ENCODE measurements at regions not wholly inside any gene's neighbourhood (a gene's known extent, or its start where the extent isn't known, plus 50 kb on each side); places are given as distances from the start of the nearest gene placed in this dataset.
A peak's percentile ranks its signal among the peaks of the same experiment; 100 is the strongest.

DNA sequence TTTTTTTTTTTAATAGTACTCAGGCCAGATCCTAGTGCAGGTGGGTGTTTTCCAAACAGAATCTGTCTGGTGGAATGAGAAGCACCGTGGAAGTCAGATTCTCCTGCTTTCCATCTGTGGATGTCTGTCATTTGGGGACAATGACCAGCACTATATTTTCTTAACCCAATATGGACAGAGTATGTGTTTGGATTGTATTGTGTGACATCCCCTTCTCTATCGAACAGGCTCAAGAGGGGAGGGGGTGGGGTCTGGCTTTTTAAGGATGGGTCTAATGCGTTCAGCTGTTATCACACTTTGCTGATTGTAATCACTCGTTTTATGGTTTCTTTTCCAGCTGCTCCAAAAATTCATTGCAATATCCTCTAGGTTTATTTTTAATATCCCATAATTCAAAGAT lies 197.5 kb upstream of the CEP162 start:
- Histone ChIP-seq H3K27me3 (ENCODE audit: control insufficient read depth in 2 of 2, insufficient read depth in 2 of 2, low read length in 2 of 2) (no peaks in the 10 kb centered on the region), H3K36me3 (ENCODE audit: control insufficient read depth in 2 of 2, extremely low read depth in 1 of 2, insufficient read depth in 2 of 2, low read length in 2 of 2) (no peaks in the 10 kb centered on the region), H3K9me3 (replicated peaks; ENCODE audit: control insufficient read depth, insufficient read depth, low read length) (no peaks in the 10 kb centered on the region), H3K9me1 (replicated peaks; ENCODE audit: control insufficient read depth, extremely low read depth, insufficient read depth, low read length) (no peaks in the 10 kb centered on the region), H4K20me1 (replicated peaks; ENCODE audit: control insufficient read depth, extremely low read depth, insufficient read depth, low read length) (no peaks in the 10 kb centered on the region), H3K4me1 (ENCODE audit: control insufficient read depth, extremely low read depth, insufficient read depth, low read length) (no peaks in the 10 kb centered on the region), H3K27ac (ENCODE audit: insufficient read depth, low read depth, low read length) (no peak overlapping the region), H3K4me2 (ENCODE audit: insufficient read depth, low read length) (no peak overlapping the region), H3K9ac (replicated peaks; ENCODE audit: extremely low read depth, insufficient read depth, low read length) (no peak overlapping the region), H3K4me3 (replicated peaks in 1 of 3; ENCODE audit: insufficient read depth in 1 of 3, low read depth in 1 of 3, low read length in 3 of 3) (no peak overlapping the region), H3K79me2 (ENCODE audit: control insufficient read depth, insufficient read depth, low read length) (no peaks in the 10 kb centered on the region), H2AFZ (ENCODE audit: low read depth, low read length) (no peak overlapping the region)
- TF ChIP-seq MYC (IDR thresholded peaks at IDR 0.05; ENCODE audit: low read depth, low read length) (no peak), FOS (IDR thresholded peaks at IDR 0.05; ENCODE audit: borderline replicate concordance, insufficient read depth, low read length) (no peak), POLR2A (IDR thresholded peaks at IDR 0.05; ENCODE audit: low read depth, low read length) (no peak), POLR2AphosphoS5 (IDR thresholded peaks at IDR 0.05; ENCODE audit: insufficient read depth, low read depth, low read length) (no peak)
- ChIA-PET POLR2A (no interaction called here), CTCF (interaction anchor here (1.8 to 3.7 kb wide), 2 partner anchors 42 to 349 kb away, joined by 8 to 170 read pairs; no protein-coding TSS in a partner anchor)
- no TSS peak for BruUV-seq (replicated peaks)
- DNase-seq (ENCODE audit: low read depth, low spot score): no peak
- dilution Hi-C loops (cut with MboI; ENCODE audit: extremely low pct_ligation_motif_present, low sequenced_read_pairs) (no loop called here), intact Hi-C loops (cut with micrococcal nuclease) (loop anchor here (5.0 kb wide), 1 partner anchor 472 kb away; no protein-coding TSS in a partner anchor)
- FAIRE-seq: no peak

DNA sequence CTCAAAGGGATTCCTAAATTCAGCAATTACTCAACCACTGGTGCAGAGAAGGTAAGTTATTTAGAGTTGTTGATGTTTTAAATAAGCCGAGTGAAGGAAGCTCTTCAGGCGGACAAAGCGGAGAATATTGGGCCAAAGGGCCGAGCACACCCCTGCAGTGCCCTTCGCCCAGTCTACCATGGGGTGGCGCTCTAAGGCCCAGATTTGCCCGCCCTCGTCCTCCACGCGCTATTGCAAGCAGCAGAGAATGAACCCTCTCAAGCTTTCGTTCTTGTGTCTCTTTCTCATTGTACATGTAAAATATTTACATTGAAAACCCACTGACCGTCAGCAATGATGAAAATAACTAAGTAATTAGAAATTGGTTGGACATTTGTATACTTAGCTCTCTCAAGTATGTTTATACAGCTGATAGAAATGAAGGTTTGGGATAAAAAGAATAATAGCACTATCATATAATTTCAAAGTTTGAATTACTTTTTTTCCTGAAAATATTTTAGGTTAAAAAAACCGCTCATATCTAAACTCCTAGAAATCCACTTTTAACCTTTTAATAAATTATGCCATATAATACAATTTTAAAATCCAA lies 195.0 kb upstream of the CEP162 start:
- no peaks in the 10 kb centered on the region for H3K27me3 ChIP-seq (ENCODE audit: control insufficient read depth in 2 of 2, insufficient read depth in 2 of 2, low read length in 2 of 2)
- H3K4me2 ChIP-seq (ENCODE audit: insufficient read depth, low read length): peak overlapping the region; percentile 49
- ChIA-PET POLR2A (no interaction called here), CTCF (interaction anchor here (0.6 to 3.7 kb wide), 77 partner anchors 9 to 902 kb away, joined by 3 to 170 read pairs (median 4); partner anchors contain the start of gene TBX18)
- TF ChIP-seq POLR2A (IDR thresholded peaks at IDR 0.05; ENCODE audit: low read depth, low read length): no peak
- TF ChIP-seq, protein P1, sequence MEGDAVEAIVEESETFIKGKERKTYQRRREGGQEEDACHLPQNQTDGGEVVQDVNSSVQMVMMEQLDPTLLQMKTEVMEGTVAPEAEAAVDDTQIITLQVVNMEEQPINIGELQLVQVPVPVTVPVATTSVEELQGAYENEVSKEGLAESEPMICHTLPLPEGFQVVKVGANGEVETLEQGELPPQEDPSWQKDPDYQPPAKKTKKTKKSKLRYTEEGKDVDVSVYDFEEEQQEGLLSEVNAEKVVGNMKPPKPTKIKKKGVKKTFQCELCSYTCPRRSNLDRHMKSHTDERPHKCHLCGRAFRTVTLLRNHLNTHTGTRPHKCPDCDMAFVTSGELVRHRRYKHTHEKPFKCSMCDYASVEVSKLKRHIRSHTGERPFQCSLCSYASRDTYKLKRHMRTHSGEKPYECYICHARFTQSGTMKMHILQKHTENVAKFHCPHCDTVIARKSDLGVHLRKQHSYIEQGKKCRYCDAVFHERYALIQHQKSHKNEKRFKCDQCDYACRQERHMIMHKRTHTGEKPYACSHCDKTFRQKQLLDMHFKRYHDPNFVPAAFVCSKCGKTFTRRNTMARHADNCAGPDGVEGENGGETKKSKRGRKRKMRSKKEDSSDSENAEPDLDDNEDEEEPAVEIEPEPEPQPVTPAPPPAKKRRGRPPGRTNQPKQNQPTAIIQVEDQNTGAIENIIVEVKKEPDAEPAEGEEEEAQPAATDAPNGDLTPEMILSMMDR (IDR thresholded peaks at IDR 0.05; ENCODE audit: extremely low read depth in 1 of 2, insufficient read depth in 1 of 2, low read depth in 1 of 2, low read length in 2 of 2): peak; percentile 93 to 95
- intact Hi-C loops (cut with micrococcal nuclease) (loop anchor here (1.0 to 5.0 kb wide), 7 partner anchors 341 to 705 kb away; no protein-coding TSS in a partner anchor), dilution Hi-C loops (cut with MboI; ENCODE audit: extremely low pct_ligation_motif_present, low sequenced_read_pairs) (no loop called here)
- H3K27ac ChIP-seq (ENCODE audit: insufficient read depth, low read depth, low read length): no peak overlapping the region
- H3K79me2 ChIP-seq (ENCODE audit: control insufficient read depth, insufficient read depth, low read length): no peaks in the 10 kb centered on the region
- no peaks in the 10 kb centered on the region for H4K20me1 ChIP-seq (replicated peaks; ENCODE audit: control insufficient read depth, extremely low read depth, insufficient read depth, low read length)
- H3K9me1 ChIP-seq (replicated peaks; ENCODE audit: control insufficient read depth, extremely low read depth, insufficient read depth, low read length): no peaks in the 10 kb centered on the region
- DNase-seq (ENCODE audit: low read depth, low spot score) (peak; percentile 77), FAIRE-seq (peak; percentile 85)
- BruUV-seq (replicated peaks): no TSS peak
- H3K4me1 ChIP-seq (ENCODE audit: control insufficient read depth, extremely low read depth, insufficient read depth, low read length): no peaks in the 10 kb centered on the region
- H3K4me3 ChIP-seq (replicated peaks in 1 of 3; ENCODE audit: insufficient read depth in 1 of 3, low read depth in 1 of 3, low read length in 3 of 3): no peak overlapping the region
- H3K9me3 ChIP-seq (replicated peaks; ENCODE audit: control insufficient read depth, insufficient read depth, low read length): no peaks in the 10 kb centered on the region
- H3K36me3 ChIP-seq (ENCODE audit: control insufficient read depth in 2 of 2, extremely low read depth in 1 of 2, insufficient read depth in 2 of 2, low read length in 2 of 2): no peaks in the 10 kb centered on the region
- H3K9ac ChIP-seq (replicated peaks; ENCODE audit: extremely low read depth, insufficient read depth, low read length): no peak overlapping the region
- no peak overlapping the region for H2AFZ ChIP-seq (ENCODE audit: low read depth, low read length)
